Stimulated activated effector memory CD8-positive, alpha-beta T cell treated with anti-CD3 and anti-CD28 coated beads, Interleukin-12 subunit alpha, Interleukin-12 subunit beta, amount 100 ng/mL, for 72 hours (primary cell): ENCODE measurements at regions not wholly inside any gene's neighbourhood (a gene's known extent, or its start where the extent isn't known, plus 50 kb on each side); places are given as distances from the start of the nearest gene placed in this dataset.

Source experiments
- ATAC-seq: fragments of 150-1000 bp; cut with Tn5 transposase; 2 replicates; pipeline ENCODE4 v1.10.0; 2021
- DNase-seq, 2 donors: peaks; one replicate each; pipeline ENCODE4 v3.0.0; 2021 to 2022; ENCODE audit warnings: low spot score in 2 of 2
- H3K27ac Mint-ChIP-seq: one replicate; pipeline ENCODE4 v1.8.0; 2022; ENCODE audit warnings: mild to moderate bottlenecking, mixed read lengths
- H3K36me3 Mint-ChIP-seq: one replicate; pipeline ENCODE4 v1.8.0; 2022; ENCODE audit warnings: mild to moderate bottlenecking, mixed read lengths
- H3K4me1 Mint-ChIP-seq: one replicate; pipeline ENCODE4 v1.8.0; 2022; ENCODE audit warnings: mixed read lengths
- H3K4me3 Mint-ChIP-seq: one replicate; pipeline ENCODE4 v1.8.0; 2022; ENCODE audit warnings: mild to moderate bottlenecking, mixed read lengths
- H3K9me3 Mint-ChIP-seq: one replicate; pipeline ENCODE4 v1.8.0; 2022; ENCODE audit warnings: mixed read lengths

- no peak overlapping the region for H3K27ac Mint-ChIP-seq
- H3K4me1 Mint-ChIP-seq: no peaks in the 10 kb centered on the region
- no peaks in the 10 kb centered on the region for H3K36me3 Mint-ChIP-seq
- ATAC-seq (no peak), DNase-seq (no peak)
- H3K4me3 Mint-ChIP-seq: no peak overlapping the region
- no peaks in the 10 kb centered on the region for H3K9me3 Mint-ChIP-seq
Measured at GRCh38 chr11:15903246-15903645, 453.1 kb downstream of the SOX6 start.

DNA sequence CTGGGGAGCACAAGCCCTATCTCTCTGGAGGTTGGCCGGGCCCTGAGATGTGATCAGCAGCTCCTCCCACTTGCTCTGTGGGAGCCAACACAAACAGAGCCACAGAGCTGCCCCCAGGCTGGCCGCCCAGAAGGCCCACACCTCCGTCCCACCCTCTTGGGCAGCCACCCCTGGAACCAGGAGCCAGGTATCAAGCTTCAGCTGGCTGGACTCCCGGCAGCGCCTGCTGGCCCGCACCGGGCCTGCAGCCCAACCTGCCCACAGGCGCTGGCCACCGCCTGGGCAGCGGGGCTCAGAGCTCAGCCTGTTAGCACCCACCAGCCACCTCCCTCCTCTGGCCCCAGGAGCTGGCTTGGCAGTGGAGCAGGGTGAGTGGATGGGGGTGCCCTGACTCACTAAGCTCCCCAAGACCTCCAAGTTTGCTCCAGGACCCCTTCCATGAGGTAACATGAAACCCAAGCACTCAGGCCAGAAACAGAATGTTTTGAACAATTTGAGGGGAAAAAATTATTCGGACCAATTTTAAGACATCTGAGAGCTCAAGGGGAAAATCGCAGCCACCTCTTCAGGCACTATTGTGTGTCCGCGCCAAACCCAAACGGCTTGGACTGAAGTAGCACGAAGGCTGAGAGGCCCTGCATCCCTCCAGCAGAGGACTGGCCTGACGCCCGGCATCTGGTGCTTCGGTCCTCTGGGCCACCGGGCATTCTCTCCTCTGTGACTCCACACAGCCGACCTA lies 450.8 kb downstream of the SOX6 start:
- no peak for ATAC-seq

DNA sequence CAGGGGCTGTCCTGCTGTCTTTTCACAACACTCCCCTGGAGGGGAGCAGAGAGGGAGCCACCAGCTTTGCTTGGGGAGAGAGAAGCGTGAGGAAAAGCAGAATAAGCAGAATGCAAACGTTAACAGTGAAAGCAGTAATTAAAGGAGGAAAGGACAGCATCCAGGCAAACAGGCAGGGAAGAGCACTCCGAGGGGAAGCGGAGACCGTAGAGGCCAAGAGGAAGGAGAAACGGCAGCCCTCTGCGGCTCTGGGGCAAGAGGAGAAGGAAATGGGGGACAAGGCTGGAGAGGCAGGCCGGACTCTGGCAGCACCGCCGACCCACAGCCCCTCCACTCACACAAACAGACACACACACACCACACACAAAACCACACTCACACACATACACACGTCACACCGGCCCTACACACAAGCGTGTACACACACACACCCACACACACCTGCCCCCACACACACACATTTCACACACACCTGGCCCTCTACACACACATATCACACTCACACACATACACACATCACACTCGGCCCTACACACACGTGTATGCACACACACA lies 449.8 kb downstream of the SOX6 start:
- no peak for ATAC-seq
- Mint-ChIP-seq H3K9me3 (no peaks in the 10 kb centered on the region), H3K27ac (no peak overlapping the region), H3K4me3 (no peak overlapping the region), H3K4me1 (no peaks in the 10 kb centered on the region), H3K36me3 (no peaks in the 10 kb centered on the region)
- DNase-seq: no peak

More for the DNA sequence above, 450.8 kb downstream of the SOX6 start:
- Mint-ChIP-seq H3K36me3 (no peaks in the 10 kb centered on the region), H3K4me1 (no peaks in the 10 kb centered on the region), H3K9me3 (no peaks in the 10 kb centered on the region), H3K27ac (no peak overlapping the region), H3K4me3 (no peak overlapping the region)
- no peak for DNase-seq

DNA sequence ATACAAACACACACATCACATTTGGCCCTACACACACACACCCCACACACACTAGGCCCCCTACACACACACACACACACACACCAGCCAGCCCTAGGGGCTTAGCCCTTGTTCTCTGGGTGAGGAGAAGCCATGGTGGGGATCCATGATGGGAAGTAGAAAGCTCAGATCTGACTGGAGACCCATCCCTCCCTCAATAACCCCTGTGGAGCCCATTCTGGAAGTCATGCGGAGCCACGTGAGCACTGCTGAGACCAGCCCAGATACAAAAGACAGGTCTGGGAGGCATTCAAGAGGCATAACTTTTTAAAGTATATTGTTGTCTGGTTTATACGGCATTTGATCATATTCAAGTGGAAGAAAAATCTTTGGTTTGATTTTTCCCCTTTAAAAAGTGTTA lies 448.5 kb downstream of the SOX6 start:
- DNase-seq (no peak), ATAC-seq (no peak)
- Mint-ChIP-seq H3K27ac (no peak overlapping the region), H3K4me1 (no peaks in the 10 kb centered on the region), H3K4me3 (no peak overlapping the region), H3K36me3 (no peaks in the 10 kb centered on the region), H3K9me3 (no peaks in the 10 kb centered on the region)

DNA sequence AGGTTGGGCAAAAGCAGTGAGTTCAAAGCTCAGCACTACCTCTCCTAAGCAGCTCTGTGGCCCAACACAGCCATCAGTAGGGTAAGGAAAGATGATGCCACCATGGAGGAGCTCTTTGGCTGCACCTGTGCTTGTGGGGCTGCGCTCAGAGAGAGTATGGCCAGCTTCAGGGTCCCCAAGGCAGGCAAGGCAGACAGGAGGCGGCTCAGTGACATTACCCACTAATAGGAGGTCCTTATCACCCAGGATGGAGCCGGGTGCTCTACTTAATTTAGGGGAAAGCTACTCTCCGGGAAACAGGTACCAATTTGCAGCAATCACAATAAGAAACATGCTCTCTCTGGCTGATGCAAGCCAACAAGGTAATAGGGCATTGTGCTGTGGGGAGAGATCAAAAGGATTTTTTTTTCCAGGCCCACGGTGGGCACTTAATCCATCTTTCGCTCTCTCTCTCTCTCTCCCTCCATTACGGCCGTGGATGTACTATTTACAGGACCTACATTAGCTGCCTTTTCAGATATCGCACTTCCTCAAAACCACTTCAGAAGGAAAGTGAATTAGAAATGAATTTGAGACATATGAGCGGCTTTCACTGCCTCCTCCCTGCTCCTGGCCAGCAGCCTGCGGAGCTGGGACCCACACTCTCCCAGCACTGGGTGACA lies 446.3 kb downstream of the SOX6 start:
- DNase-seq (no peak), ATAC-seq (no peak)
- Mint-ChIP-seq H3K36me3 (no peaks in the 10 kb centered on the region), H3K4me1 (no peaks in the 10 kb centered on the region), H3K27ac (no peak overlapping the region), H3K9me3 (no peaks in the 10 kb centered on the region), H3K4me3 (no peak overlapping the region)

DNA sequence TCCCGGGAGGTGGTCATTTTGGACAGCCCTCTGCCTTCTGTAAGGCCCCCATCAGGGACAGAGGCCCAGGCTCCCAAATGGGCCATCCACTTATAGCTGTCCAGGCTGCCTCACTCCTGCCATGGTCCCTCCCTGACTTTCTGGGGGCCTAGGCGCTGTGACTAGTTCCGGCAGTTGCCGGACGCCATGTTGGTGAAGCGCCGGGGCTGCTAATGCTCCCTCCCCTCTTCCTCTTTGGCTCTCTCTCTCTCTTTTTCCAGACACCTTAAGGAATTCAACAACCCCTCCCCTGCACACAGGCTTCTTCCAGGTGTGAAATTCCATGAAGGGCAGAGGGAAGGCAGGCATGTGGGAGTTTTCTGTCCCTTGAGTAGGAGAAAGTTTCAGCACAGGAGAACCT lies 445.6 kb downstream of the SOX6 start:
- H3K4me1 Mint-ChIP-seq: no peaks in the 10 kb centered on the region
- H3K9me3 Mint-ChIP-seq: no peaks in the 10 kb centered on the region
- DNase-seq: no peak
- H3K27ac Mint-ChIP-seq: no peak overlapping the region
- H3K4me3 Mint-ChIP-seq: no peak overlapping the region
- no peaks in the 10 kb centered on the region for H3K36me3 Mint-ChIP-seq
- ATAC-seq: no peak

- Mint-ChIP-seq H3K9me3 (no peaks in the 10 kb centered on the region), H3K27ac (no peak overlapping the region), H3K4me3 (no peak overlapping the region), H3K36me3 (no peaks in the 10 kb centered on the region), H3K4me1 (no peaks in the 10 kb centered on the region)
- DNase-seq: no peak
- ATAC-seq: no peak
Measured at GRCh38 chr11:15911377-15912044, 444.8 kb downstream of the SOX6 start.

- H3K9me3 Mint-ChIP-seq: no peaks in the 10 kb centered on the region
- H3K4me1 Mint-ChIP-seq: no peaks in the 10 kb centered on the region
- DNase-seq (no peak), ATAC-seq (no peak)
- H3K27ac Mint-ChIP-seq: no peak overlapping the region
- H3K4me3 Mint-ChIP-seq: no peak overlapping the region
- H3K36me3 Mint-ChIP-seq: no peaks in the 10 kb centered on the region
Measured at GRCh38 chr11:15912291-15912690, 444.1 kb downstream of the SOX6 start.

- no peak for ATAC-seq
- no peaks in the 10 kb centered on the region for H3K4me1 Mint-ChIP-seq
- no peaks in the 10 kb centered on the region for H3K36me3 Mint-ChIP-seq
- no peak overlapping the region for H3K4me3 Mint-ChIP-seq
- H3K27ac Mint-ChIP-seq: no peak overlapping the region
- DNase-seq: no peak
- no peaks in the 10 kb centered on the region for H3K9me3 Mint-ChIP-seq
Measured at GRCh38 chr11:15912825-15913224, 443.5 kb downstream of the SOX6 start.

DNA sequence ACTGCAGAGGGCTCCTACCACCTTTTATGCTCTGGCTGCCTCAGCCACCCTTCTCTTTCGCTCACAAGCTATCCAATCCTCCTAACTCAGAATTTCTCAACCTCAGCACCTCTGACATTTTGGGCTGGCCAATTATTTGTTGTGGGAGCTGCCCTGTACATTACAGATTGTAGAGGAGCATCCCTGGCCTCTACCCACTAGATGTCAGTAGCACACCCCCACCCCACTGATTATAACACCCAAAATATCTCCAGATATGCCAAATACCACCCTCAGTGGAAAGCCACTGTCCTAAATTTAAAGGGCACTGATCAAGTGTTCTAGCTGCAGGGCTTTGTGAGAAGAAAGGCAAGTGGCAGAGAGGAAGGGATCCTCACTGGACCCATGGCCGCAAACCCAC lies 443.1 kb downstream of the SOX6 start:
- Mint-ChIP-seq H3K27ac (no peak overlapping the region), H3K4me3 (no peak overlapping the region), H3K4me1 (no peaks in the 10 kb centered on the region)

More for the DNA sequence above, 443.1 kb downstream of the SOX6 start:
- ATAC-seq: no peak
- DNase-seq: no peak
- no peaks in the 10 kb centered on the region for H3K9me3 Mint-ChIP-seq
- no peaks in the 10 kb centered on the region for H3K36me3 Mint-ChIP-seq
